Heart right ventricle (tissue), 16 donors: ENCODE measurements at regions not wholly inside any gene's neighbourhood (a gene's known extent, or its start where the extent isn't known, plus 50 kb on each side); places are given as distances from the start of the nearest gene placed in this dataset.

ENCODE experiments used
- ATAC-seq, 8 donors: fragments of 200-7000 bp; cut with Tn5 transposase; one replicate each; pipeline ENCODE4 v1.9.1; 2020; ENCODE audit warnings: mild to moderate bottlenecking in 8 of 8, moderate library complexity in 8 of 8, moderate number of reproducible peaks in 1 of 8
- DNase-seq, 2 donors: peaks; one replicate each; pipeline ENCODE4 v3.0.0-alpha.2; 2020
- H3K27ac ChIP-seq, 10 donors: fragments of 200-600 bp; sonication (generic) in 2 of 10; one replicate each; pipeline versions ENCODE4 v1.5.0 to v1.8.0; 2020 to 2022; ENCODE audit warnings: mild to moderate bottlenecking in 3 of 10
- H3K27me3 ChIP-seq, 7 donors: fragments of 200-600 bp; one replicate each; pipeline ENCODE4 v1.8.0; 2021 to 2022; ENCODE audit warnings: mild to moderate bottlenecking in 2 of 7
- H3K36me3 ChIP-seq, 9 donors: fragments of 200-600 bp; sonication (generic) in 1 of 9; one replicate each; pipeline versions ENCODE4 v1.5.0 to v1.8.0; 2020 to 2022; ENCODE audit warnings: mild to moderate bottlenecking in 2 of 9
- H3K4me1 ChIP-seq, 9 donors: fragments of 200-600 bp; sonication (generic) in 1 of 9; one replicate each; pipeline versions ENCODE4 v1.5.0 to v1.8.0; 2020 to 2022; ENCODE audit warnings: mild to moderate bottlenecking in 4 of 9
- H3K4me3 ChIP-seq, 10 donors: fragments of 200-600 bp; sonication (generic) in 2 of 10; one replicate each; pipeline versions ENCODE4 v1.5.0 to v1.8.0; 2020 to 2022; ENCODE audit warnings: mild to moderate bottlenecking in 7 of 10, moderate library complexity in 2 of 10
- H3K9me3 ChIP-seq, 11 donors: fragments of 200-600 bp in 10 of 11; sonication (generic) in 2 of 11; one replicate each; pipeline versions ENCODE4 v1.5.0 to v1.8.0; 2013 to 2022; ENCODE audit warnings: mild to moderate bottlenecking in 2 of 11, control low read depth in 1 of 11, moderate library complexity in 1 of 11
- WGBS, 2 donors: extraction: QIAGEN DNeasy Blood & Tissue Kit; methylation state at CpG; one replicate each; pipeline ENCODE4 v1.1.7; 2013; ENCODE audit warnings: inconsistent platforms in 1 of 2; 5-methylcytosine and 5-hydroxymethylcytosine counted together
- intact Hi-C, 10 donors: fragments of 100-400 bp; cut with DNase I; formaldehyde crosslinking; loops; one replicate each; pipeline versions ENCODE4 v1.11.1 to v1.14.2; 2022
- TF ChIP-seq, protein P1 (sequence below), 9 donors: fragments of 200-600 bp; sonication (generic) in 2 of 9; IDR thresholded peaks; one replicate each; pipeline versions ENCODE4 v1.5.0 to v1.8.0; 2021 to 2022; ENCODE audit warnings: antibody characterized with exemption in 9 of 9, mild to moderate bottlenecking in 5 of 9, moderate library complexity in 1 of 9
- donor health status: Arrhythmogenic right ventricular cardiomyopathy.
- donor health status: ischemic (EF 13 %, LVEDD 7.1; RV severe dilation, severe dysfunction).
- donor health status: healthy with polysubstance abuse.
- donor health status: DM: no; HTN: yes; CAD: no.
- donor health status: DM: no; HTN: no; CAD: no.
- donor health status: ischemic (EF 25% LVEDD 6.9; RV normal size, moderate dysfunction).
- donor health status: ischemic (EF 25% LVEDD 5.7; RV mildly dilated, moderate dysfunction).
- donor health status: healthy.
- donor health status: DM: yes; HTN: yes; CAD: no.
- donor health status: Ischemic cardiomyopathy.
- donor health status: ischemic (EF 35%, LVEDD 5.7; RV mildly dilated, moderate dysfunction).
- donor health status: nonischemic (EF 11% LVEDD 7.7; RV severe dilation, severe dysfunction).
- donor health status: DM: yes; HTN: yes; CAD: no.
- donor health status: PGD.
- donor health status: ischemic (EF 29% LVEDD 5.4; RV normal size, mild dysfunction).
- donor health status: nonischemic (EF 23%, LVEDD 6.1; RV moderate dilation, normal function).

- Histone ChIP-seq H3K9me3 (no peaks in the 10 kb centered on the region), H3K36me3 (no peaks in the 10 kb centered on the region), H3K27me3 (peaks cover 0 to 15% (median 0%) of the 10 kb centered on the region in 7 donors), H3K4me1 (peaks cover 0 to 33% (median 11%) of the 10 kb centered on the region in 9 donors), H3K4me3 (no peak overlapping the region), H3K27ac (no peak overlapping the region)
- intact Hi-C loops, result loop anchor here in 5 of 10 donors (5.0 kb wide), 6 partner anchors 37 to 558 kb away; no protein-coding TSS in a partner anchor
- no peak for DNase-seq
- TF ChIP-seq, protein P1, sequence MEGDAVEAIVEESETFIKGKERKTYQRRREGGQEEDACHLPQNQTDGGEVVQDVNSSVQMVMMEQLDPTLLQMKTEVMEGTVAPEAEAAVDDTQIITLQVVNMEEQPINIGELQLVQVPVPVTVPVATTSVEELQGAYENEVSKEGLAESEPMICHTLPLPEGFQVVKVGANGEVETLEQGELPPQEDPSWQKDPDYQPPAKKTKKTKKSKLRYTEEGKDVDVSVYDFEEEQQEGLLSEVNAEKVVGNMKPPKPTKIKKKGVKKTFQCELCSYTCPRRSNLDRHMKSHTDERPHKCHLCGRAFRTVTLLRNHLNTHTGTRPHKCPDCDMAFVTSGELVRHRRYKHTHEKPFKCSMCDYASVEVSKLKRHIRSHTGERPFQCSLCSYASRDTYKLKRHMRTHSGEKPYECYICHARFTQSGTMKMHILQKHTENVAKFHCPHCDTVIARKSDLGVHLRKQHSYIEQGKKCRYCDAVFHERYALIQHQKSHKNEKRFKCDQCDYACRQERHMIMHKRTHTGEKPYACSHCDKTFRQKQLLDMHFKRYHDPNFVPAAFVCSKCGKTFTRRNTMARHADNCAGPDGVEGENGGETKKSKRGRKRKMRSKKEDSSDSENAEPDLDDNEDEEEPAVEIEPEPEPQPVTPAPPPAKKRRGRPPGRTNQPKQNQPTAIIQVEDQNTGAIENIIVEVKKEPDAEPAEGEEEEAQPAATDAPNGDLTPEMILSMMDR (IDR thresholded peaks at IDR 0.05), result no peak
- no peak for ATAC-seq
- 98 to 100% methylated on average over 2 of the region's 2 CpGs for WGBS, 2 donors
Measured at GRCh38 chr10:63724922-63725321, 203.7 kb downstream of the REEP3 start.

DNA sequence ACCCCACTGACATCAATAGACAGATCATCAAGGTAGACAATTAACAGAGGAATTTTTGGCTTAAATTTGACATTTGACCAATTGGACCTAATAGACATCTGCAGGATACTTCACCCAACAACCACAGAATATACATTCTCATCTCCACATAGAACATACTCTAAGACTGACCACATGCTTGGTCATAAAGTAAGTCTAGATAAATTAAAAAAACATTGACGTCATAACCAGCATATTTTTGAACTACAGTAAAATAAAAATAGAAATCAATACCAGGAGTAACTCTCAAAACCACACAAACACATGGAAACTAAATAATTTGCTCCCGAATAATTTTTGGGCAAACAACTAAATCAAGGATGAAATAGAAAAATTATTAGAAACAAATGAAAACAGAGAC is 205.7 kb downstream of the REEP3 start:
- ATAC-seq, result no peak
- 83% methylated on average over 2 of the region's 2 CpGs for WGBS, 2 donors
- Histone ChIP-seq H3K4me3 (no peak overlapping the region), H3K4me1 (peaks cover 0 to 20% (median 10%) of the 10 kb centered on the region in 9 donors), H3K9me3 (no peaks in the 10 kb centered on the region), H3K27me3 (peaks cover 0 to 15% (median 0%) of the 10 kb centered on the region in 7 donors), H3K27ac (no peak overlapping the region), H3K36me3 (no peaks in the 10 kb centered on the region)
- intact Hi-C loops, result loop anchor here in 1 of 10 donors (5.0 kb wide), 1 partner anchor 35 kb away; no protein-coding TSS in a partner anchor
- TF ChIP-seq, protein P1 (IDR thresholded peaks at IDR 0.05), result no peak
- DNase-seq, result no peak

- no peaks in the 10 kb centered on the region for H3K36me3 ChIP-seq
- H3K27ac ChIP-seq, result peak overlapping the region in 1 of 10 donors; percentile 27
- DNase-seq (no peak), ATAC-seq (peak in 2 of 8 donors; percentile 14 to 29)
- H3K4me1 ChIP-seq, result peaks cover 0 to 13% (median 6%) of the 10 kb centered on the region in 9 donors
- peaks cover 0 to 15% (median 0%) of the 10 kb centered on the region in 7 donors for H3K27me3 ChIP-seq
- intact Hi-C loops, result loop anchor here in 1 of 10 donors (5.0 kb wide), 1 partner anchor 35 kb away; no protein-coding TSS in a partner anchor
- H3K9me3 ChIP-seq, result no peaks in the 10 kb centered on the region
- TF ChIP-seq, protein P1 (IDR thresholded peaks at IDR 0.05), result no peak
- 59 to 65% methylated on average over 4 of the region's 4 CpGs for WGBS, 2 donors
- H3K4me3 ChIP-seq, result no peak overlapping the region
Measured at GRCh38 chr10:63727636-63728035, 206.4 kb downstream of the REEP3 start.

DNA sequence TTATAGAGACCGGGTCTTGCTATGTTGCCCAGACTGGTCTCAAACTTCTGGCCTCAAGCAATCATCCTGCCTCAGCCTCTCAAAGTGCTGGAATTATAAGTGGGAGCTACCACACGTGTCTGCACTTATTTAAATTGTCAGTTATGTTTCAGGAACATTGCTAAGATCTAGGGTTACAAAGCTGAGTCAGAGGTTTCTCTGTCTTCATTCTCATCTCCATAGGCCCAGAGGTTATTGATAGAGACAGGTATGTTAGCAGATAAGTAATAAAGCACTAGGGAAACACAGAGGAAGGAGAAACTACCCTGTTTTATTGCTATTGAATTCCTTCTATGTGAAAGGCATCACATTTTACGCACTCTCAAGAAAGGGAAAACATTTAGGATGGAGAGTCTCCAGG is 214.1 kb downstream of the REEP3 start:
- 88 to 89% methylated on average over 3 of the region's 3 CpGs for WGBS, 2 donors
- intact Hi-C loops, result no loop called here
- no peaks in the 10 kb centered on the region for H3K36me3 ChIP-seq
- no peaks in the 10 kb centered on the region for H3K4me1 ChIP-seq
- TF ChIP-seq, protein P1 (IDR thresholded peaks at IDR 0.05), result no peak
- H3K27me3 ChIP-seq, result no peaks in the 10 kb centered on the region
- no peak overlapping the region for H3K4me3 ChIP-seq
- no peak for DNase-seq
- no peak overlapping the region for H3K27ac ChIP-seq
- no peaks in the 10 kb centered on the region for H3K9me3 ChIP-seq
- no peak for ATAC-seq
